ENCODE measurements at regions not wholly inside any gene's neighbourhood (a gene's known extent, or its start where the extent isn't known, plus 50 kb on each side); places are given as distances from the start of the nearest gene placed in this dataset.

DNA sequence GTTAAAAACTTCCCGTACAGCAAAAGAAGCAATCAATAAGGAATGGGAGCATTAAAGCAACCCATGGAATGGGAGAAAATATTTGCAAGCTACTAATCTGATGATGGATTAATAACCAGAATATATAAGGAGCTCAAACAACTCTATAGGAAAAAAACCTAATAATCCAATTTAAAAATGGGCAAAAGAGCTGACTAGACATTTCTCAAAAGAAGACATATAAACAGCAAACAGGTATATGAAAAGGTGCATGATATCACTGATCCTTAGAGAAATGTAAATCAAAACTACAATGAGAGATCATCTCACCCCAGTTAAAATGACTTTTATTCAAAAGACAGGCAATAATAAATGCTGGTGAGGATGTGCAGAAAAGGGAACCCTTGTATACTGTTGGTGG lies 52.7 kb upstream of the POU1F1 start:
- TF ChIP-seq, protein P1, sequence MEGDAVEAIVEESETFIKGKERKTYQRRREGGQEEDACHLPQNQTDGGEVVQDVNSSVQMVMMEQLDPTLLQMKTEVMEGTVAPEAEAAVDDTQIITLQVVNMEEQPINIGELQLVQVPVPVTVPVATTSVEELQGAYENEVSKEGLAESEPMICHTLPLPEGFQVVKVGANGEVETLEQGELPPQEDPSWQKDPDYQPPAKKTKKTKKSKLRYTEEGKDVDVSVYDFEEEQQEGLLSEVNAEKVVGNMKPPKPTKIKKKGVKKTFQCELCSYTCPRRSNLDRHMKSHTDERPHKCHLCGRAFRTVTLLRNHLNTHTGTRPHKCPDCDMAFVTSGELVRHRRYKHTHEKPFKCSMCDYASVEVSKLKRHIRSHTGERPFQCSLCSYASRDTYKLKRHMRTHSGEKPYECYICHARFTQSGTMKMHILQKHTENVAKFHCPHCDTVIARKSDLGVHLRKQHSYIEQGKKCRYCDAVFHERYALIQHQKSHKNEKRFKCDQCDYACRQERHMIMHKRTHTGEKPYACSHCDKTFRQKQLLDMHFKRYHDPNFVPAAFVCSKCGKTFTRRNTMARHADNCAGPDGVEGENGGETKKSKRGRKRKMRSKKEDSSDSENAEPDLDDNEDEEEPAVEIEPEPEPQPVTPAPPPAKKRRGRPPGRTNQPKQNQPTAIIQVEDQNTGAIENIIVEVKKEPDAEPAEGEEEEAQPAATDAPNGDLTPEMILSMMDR (IDR thresholded peaks at IDR 0.05): no peak
- no peak for TF ChIP-seq POLR2A (IDR thresholded peaks at IDR 0.05)

Measured in lower leg skin (tissue), 3 donors.